Neuronal stem cell (in vitro differentiated cells): ENCODE measurements at regions not wholly inside any gene's neighbourhood (a gene's known extent, or its start where the extent isn't known, plus 50 kb on each side); places are given as distances from the start of the nearest gene placed in this dataset.

Source experiments
- DNase-seq: peaks from one replicate; pipeline ENCODE4 v3.0.0-alpha.2; 2013; ENCODE audit warnings: low spot score
- H2AFZ ChIP-seq: one replicate; pipeline ENCODE4 v1.6.1; 2013; ENCODE audit warnings: mild to moderate bottlenecking, low read length, inconsistent platforms
- H2AK5ac ChIP-seq: 2 replicates; pipeline ENCODE4 v1.6.1; 2013; ENCODE audit warnings: low read depth, mild to moderate bottlenecking, inconsistent platforms, low read length, moderate library complexity, mixed read lengths
- H2BK120ac ChIP-seq: 2 replicates; pipeline ENCODE4 v1.6.1; 2013; ENCODE audit warnings: low read depth, mild to moderate bottlenecking, inconsistent platforms, low read length, moderate library complexity, mixed read lengths
- H2BK12ac ChIP-seq: one replicate; pipeline ENCODE4 v1.6.1; 2013; ENCODE audit warnings: low read length, inconsistent platforms
- H2BK15ac ChIP-seq: 2 replicates; pipeline ENCODE4 v1.6.1; 2013; ENCODE audit warnings: mild to moderate bottlenecking, low read length, inconsistent platforms, mixed read lengths
- H2BK5ac ChIP-seq: one replicate; pipeline ENCODE4 v1.6.1; 2013; ENCODE audit warnings: inconsistent platforms, mild to moderate bottlenecking, low read length, moderate library complexity
- H3K14ac ChIP-seq: one replicate; pipeline ENCODE4 v1.6.1; 2013; ENCODE audit warnings: low read length, inconsistent platforms
- H3K18ac ChIP-seq: 2 replicates; pipeline ENCODE4 v1.6.1; 2013; ENCODE audit warnings: low read length, inconsistent platforms
- H3K23ac ChIP-seq: 2 replicates; pipeline ENCODE4 v1.6.1; 2013; ENCODE audit warnings: low read depth, mild to moderate bottlenecking, mixed read lengths, low read length, inconsistent platforms; ENCODE audit not compliant: poor library complexity
- H3K27ac ChIP-seq: replicated peaks from 3 replicates; pipeline ENCODE4 v1.5.1; 2013; ENCODE audit warnings: low read length, inconsistent platforms
- H3K27me3 ChIP-seq, 3 experiments: 2 replicates each; pipeline ENCODE4 v1.6.1; 2013; ENCODE audit warnings: low read length in 3 of 3, mild to moderate bottlenecking in 2 of 3, inconsistent platforms in 1 of 3, low read depth in 1 of 3, mixed read lengths in 1 of 3, moderate library complexity in 1 of 3; ENCODE audit not compliant: control insufficient read depth in 3 of 3, insufficient read depth in 3 of 3
- H3K36me3 ChIP-seq, 2 donors: replicated peaks in 1 of 2; 2 replicates each; pipeline ENCODE4 v1.6.1; 2013; ENCODE audit warnings: low read length in 2 of 2; ENCODE audit not compliant: control insufficient read depth in 2 of 2, insufficient read depth in 2 of 2
- H3K4ac ChIP-seq: 2 replicates; pipeline ENCODE4 v1.6.1; 2013; ENCODE audit warnings: inconsistent platforms, mild to moderate bottlenecking, low read length, moderate library complexity
- H3K4me1 ChIP-seq, 2 donors: 1 replicate in 1 of 2; 2 replicates in 1 of 2; pipeline ENCODE4 v1.6.1; 2013; ENCODE audit warnings: low read length in 2 of 2, low read depth in 1 of 2; ENCODE audit not compliant: control insufficient read depth in 2 of 2, insufficient read depth in 1 of 2
- H3K4me2 ChIP-seq: one replicate; pipeline ENCODE4 v1.6.1; 2013; ENCODE audit warnings: mild to moderate bottlenecking, low read length, inconsistent platforms; ENCODE audit not compliant: insufficient read depth, poor library complexity, severe bottlenecking
- H3K4me3 ChIP-seq, 2 donors: 2 replicates each; pipeline ENCODE4 v1.5.1; 2013; ENCODE audit warnings: low read length in 2 of 2, mild to moderate bottlenecking in 2 of 2, inconsistent platforms in 1 of 2, moderate library complexity in 1 of 2
- H3K79me1 ChIP-seq: one replicate; pipeline ENCODE4 v1.6.1; 2013; ENCODE audit warnings: low read depth, mild to moderate bottlenecking, inconsistent platforms, low read length, moderate library complexity
- H3K9ac ChIP-seq: one replicate; pipeline ENCODE4 v1.6.1; 2013; ENCODE audit warnings: mild to moderate bottlenecking, low read depth, low read length, inconsistent platforms; ENCODE audit not compliant: poor library complexity
- H3K9me3 ChIP-seq, 2 donors: replicated peaks in 1 of 2; 2 replicates each; pipeline versions ENCODE3 to v1.6.1; 2013; ENCODE audit warnings: low read length in 2 of 2, mild to moderate bottlenecking in 2 of 2, inconsistent platforms in 1 of 2, low read depth in 1 of 2, mixed read lengths in 1 of 2, moderate library complexity in 1 of 2; ENCODE audit not compliant: control insufficient read depth in 2 of 2, insufficient read depth in 1 of 2
- H4K8ac ChIP-seq: one replicate; pipeline ENCODE4 v1.6.1; 2013; ENCODE audit warnings: low read depth, mild to moderate bottlenecking, inconsistent platforms, low read length, moderate library complexity
- H4K91ac ChIP-seq: one replicate; pipeline ENCODE4 v1.6.1; 2013; ENCODE audit warnings: low read length, low read depth, mild to moderate bottlenecking, inconsistent platforms; ENCODE audit not compliant: poor library complexity
- WGBS, 2 donors: extraction: QIAGEN DNeasy Blood & Tissue Kit; methylation state at CpG; one replicate each; pipeline ENCODE4 v1.1.7; 2013; ENCODE audit warnings: missing lambda C conversion rate in 2 of 2, mixed read lengths in 1 of 2; ENCODE audit not compliant: insufficient read length in 2 of 2, insufficient replicate concordance in 1 of 2; ENCODE audit errors: extremely low coverage in 2 of 2; 5-methylcytosine and 5-hydroxymethylcytosine counted together

DNA sequence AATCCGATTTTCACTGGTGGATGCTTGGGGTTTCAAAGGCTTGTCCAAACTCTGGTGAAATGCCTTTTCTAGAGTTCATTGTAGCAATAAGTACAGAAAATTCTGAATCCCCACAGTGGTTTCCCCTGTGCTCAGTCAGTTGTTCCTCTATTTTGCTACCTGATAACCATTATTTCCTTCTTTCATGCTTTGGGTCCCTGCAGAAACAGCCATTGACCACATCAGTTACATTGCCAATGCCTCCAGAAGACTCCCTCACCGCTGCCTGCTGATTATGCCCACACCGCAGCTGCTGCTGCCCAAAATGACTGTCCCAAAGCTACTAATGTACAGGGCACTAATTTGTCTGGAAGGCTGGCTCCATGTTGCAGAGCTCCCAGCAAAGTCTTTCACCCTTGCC is 517.3 kb downstream of the KLF12 start:
- H2BK15ac ChIP-seq: no peak overlapping the region
- no peak overlapping the region for H3K4ac ChIP-seq
- no CpG with 5 or more reads among the region's 3 CpGs for WGBS, 2 donors
- no peaks in the 10 kb centered on the region for H3K9me3 ChIP-seq
- no peak overlapping the region for H3K27ac ChIP-seq
- no peak overlapping the region for H4K8ac ChIP-seq
- H3K4me2 ChIP-seq: no peak overlapping the region
- no peak overlapping the region for H2AK5ac ChIP-seq
- H4K91ac ChIP-seq: no peak overlapping the region
- no peaks in the 10 kb centered on the region for H3K4me1 ChIP-seq
- H3K79me1 ChIP-seq: no peaks in the 10 kb centered on the region
- H3K23ac ChIP-seq: no peak overlapping the region
- H2BK12ac ChIP-seq: no peak overlapping the region
- H3K27me3 ChIP-seq: peaks cover 0 to 3% (median 0%) of the 10 kb centered on the region in 3 experiments
- no peak overlapping the region for H3K4me3 ChIP-seq
- no peak overlapping the region for H3K14ac ChIP-seq
- H3K18ac ChIP-seq: no peak overlapping the region
- no peak overlapping the region for H2BK5ac ChIP-seq
- no peaks in the 10 kb centered on the region for H3K36me3 ChIP-seq
- DNase-seq: no peak
- no peak overlapping the region for H2AFZ ChIP-seq
- H3K9ac ChIP-seq: no peak overlapping the region
- H2BK120ac ChIP-seq: no peak overlapping the region

DNA sequence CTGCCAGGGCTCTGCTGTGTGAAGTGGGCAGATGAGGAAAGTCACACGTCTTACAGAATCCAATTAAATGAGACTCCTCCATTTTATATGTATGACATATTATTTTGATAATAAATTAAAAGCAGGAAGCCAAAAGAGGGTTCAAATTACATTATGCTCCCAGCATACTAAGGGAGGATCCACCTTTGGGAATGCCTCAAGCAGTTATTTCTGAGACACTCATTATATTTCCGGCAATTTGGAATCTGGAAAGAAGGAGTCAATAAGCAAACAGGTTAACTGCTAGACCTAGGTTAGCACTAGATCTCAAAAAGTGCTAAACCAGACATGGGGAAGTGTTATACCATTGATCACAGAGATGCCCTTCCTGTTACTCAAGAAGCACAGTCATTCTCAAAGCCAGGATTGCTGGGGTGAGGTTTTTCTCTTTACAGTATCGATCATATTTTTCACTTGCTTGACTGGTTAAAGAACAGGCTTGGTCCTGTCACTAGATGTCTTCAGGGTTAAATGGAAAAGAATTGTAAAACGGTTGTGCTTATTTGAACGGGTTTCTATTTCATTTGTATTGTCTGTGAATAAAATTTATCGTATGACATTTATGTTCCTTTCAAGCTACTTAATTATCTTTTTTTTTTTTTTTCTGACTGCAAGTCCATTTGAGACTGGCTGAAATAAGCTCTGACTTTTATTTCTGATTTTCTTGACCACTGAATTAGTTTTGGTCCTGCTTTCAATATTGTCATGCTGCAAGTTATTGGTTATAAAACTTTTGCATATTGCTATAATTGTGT is 523.2 kb downstream of the KLF12 start:
- no peak overlapping the region for H2BK120ac ChIP-seq
- no peak overlapping the region for H2AK5ac ChIP-seq
- no peak overlapping the region for H3K4me2 ChIP-seq
- no peak overlapping the region for H3K4me3 ChIP-seq
- no peak overlapping the region for H2BK5ac ChIP-seq
- H3K9ac ChIP-seq: no peak overlapping the region
- no peak overlapping the region for H2BK12ac ChIP-seq
- H3K23ac ChIP-seq: no peak overlapping the region
- no peak overlapping the region for H3K14ac ChIP-seq
- no CpG with 5 or more reads among the region's 6 CpGs for WGBS, 2 donors
- no peak overlapping the region for H3K4ac ChIP-seq
- no peaks in the 10 kb centered on the region for H3K4me1 ChIP-seq
- H3K18ac ChIP-seq: no peak overlapping the region
- H3K9me3 ChIP-seq: no peaks in the 10 kb centered on the region
- H2AFZ ChIP-seq: no peak overlapping the region
- no peaks in the 10 kb centered on the region for H3K36me3 ChIP-seq
- DNase-seq: no peak
- H2BK15ac ChIP-seq: no peak overlapping the region
- H4K91ac ChIP-seq: no peak overlapping the region
- H3K79me1 ChIP-seq: no peaks in the 10 kb centered on the region
- no peaks in the 10 kb centered on the region for H3K27me3 ChIP-seq
- no peak overlapping the region for H4K8ac ChIP-seq
- no peak overlapping the region for H3K27ac ChIP-seq

DNA sequence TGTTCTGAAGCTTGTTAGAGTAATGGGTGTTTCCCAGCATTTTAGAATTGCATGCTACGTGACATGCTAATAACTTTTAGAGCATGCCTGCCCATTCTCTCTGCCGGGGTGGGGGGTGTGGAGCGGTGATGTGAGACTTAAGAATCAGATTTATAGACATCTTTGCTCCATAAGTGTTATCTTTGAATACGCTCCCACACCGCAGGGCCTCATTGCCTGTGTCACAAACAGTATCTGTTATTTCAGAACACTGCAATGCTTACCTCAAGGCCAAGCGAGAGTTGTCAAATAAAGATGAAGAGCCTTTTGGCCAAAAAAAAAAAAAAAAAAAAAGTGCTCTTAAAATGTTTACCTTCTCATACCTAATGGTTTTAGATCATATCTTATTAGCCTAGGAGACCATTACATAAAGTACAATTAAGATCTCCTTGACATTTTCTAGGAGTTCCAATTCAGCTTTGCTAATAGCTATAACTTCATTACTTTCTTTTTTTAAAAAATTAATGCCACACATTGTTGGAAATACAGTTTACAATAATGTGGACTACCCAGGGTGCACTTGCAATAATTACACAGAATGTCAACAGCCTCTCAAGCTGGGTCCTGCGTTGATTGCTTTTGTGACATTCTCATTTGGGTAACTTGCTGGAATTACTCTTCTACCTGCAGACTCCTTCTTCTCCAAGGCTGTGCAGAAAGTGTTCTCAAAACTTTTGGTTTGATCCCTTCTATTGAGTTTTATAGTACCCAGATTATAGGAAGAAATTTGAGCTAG is 525.3 kb downstream of the KLF12 start:
- H3K18ac ChIP-seq: no peak overlapping the region
- no peaks in the 10 kb centered on the region for H3K27me3 ChIP-seq
- H3K9ac ChIP-seq: no peak overlapping the region
- H2BK120ac ChIP-seq: no peak overlapping the region
- no peak overlapping the region for H3K4me3 ChIP-seq
- no peak overlapping the region for H4K8ac ChIP-seq
- no peak overlapping the region for H3K4ac ChIP-seq
- no CpG with 5 or more reads among the region's 7 CpGs for WGBS, 2 donors
- no peak overlapping the region for H3K23ac ChIP-seq
- no peaks in the 10 kb centered on the region for H3K36me3 ChIP-seq
- no peak for DNase-seq
- no peak overlapping the region for H2BK12ac ChIP-seq
- H2AK5ac ChIP-seq: no peak overlapping the region
- H3K4me1 ChIP-seq: no peaks in the 10 kb centered on the region
- no peak overlapping the region for H2AFZ ChIP-seq
- no peak overlapping the region for H2BK5ac ChIP-seq
- H4K91ac ChIP-seq: no peak overlapping the region
- H3K9me3 ChIP-seq: no peaks in the 10 kb centered on the region
- H3K27ac ChIP-seq: no peak overlapping the region
- no peak overlapping the region for H2BK15ac ChIP-seq
- no peak overlapping the region for H3K14ac ChIP-seq
- H3K4me2 ChIP-seq: no peak overlapping the region
- H3K79me1 ChIP-seq: no peaks in the 10 kb centered on the region

DNA sequence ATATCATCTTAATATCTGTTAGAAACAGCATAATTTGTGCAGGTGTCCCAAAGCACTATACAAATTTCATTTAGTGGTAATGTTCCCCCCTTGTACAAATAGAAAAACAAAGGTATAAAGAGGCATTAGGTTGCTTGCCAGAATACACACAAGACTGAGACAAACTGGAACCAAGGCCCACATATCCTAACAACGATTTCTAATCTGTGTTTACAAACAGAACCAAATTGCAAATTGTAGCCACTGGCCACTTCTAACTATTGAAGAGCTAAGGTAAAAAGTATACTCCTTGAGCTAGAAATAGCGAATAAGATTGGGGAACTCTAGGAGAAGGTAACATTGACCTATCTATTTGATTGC is 526.1 kb downstream of the KLF12 start:
- no CpG with 5 or more reads among the region's 2 CpGs for WGBS, 2 donors
- no peak overlapping the region for H2BK15ac ChIP-seq
- no peak overlapping the region for H2BK5ac ChIP-seq
- no peaks in the 10 kb centered on the region for H3K4me1 ChIP-seq
- no peak overlapping the region for H2AFZ ChIP-seq
- H3K27me3 ChIP-seq: no peaks in the 10 kb centered on the region
- H4K91ac ChIP-seq: no peak overlapping the region
- H3K9me3 ChIP-seq: no peaks in the 10 kb centered on the region
- no peak overlapping the region for H2BK12ac ChIP-seq
- no peak for DNase-seq
- H2AK5ac ChIP-seq: no peak overlapping the region
- H3K79me1 ChIP-seq: no peaks in the 10 kb centered on the region
- H3K14ac ChIP-seq: no peak overlapping the region
- no peak overlapping the region for H3K4ac ChIP-seq
- H3K9ac ChIP-seq: no peak overlapping the region
- H3K23ac ChIP-seq: no peak overlapping the region
- no peak overlapping the region for H2BK120ac ChIP-seq
- H3K18ac ChIP-seq: no peak overlapping the region
- H3K27ac ChIP-seq: no peak overlapping the region
- H3K4me2 ChIP-seq: no peak overlapping the region
- no peaks in the 10 kb centered on the region for H3K36me3 ChIP-seq
- H4K8ac ChIP-seq: no peak overlapping the region
- no peak overlapping the region for H3K4me3 ChIP-seq
